Testis (tissue), 2 donors: ENCODE measurements at regions not wholly inside any gene's neighbourhood (a gene's known extent, or its start where the extent isn't known, plus 50 kb on each side); places are given as distances from the start of the nearest gene placed in this dataset.

Source experiments
- DNase-seq: peaks from one replicate; pipeline ENCODE4 v3.0.0-alpha.2; 2019
- H3K27ac ChIP-seq, 2 donors: fragments of 200-600 bp; sonication (generic); one replicate each; pipeline ENCODE4 v1.5.1; 2019
- H3K27me3 ChIP-seq: fragments of 200-600 bp; sonication (generic); one replicate; pipeline ENCODE4 v1.5.1; 2019
- H3K36me3 ChIP-seq: fragments of 200-600 bp; sonication (generic); one replicate; pipeline ENCODE4 v1.5.1; 2017; ENCODE audit warnings: low read depth; ENCODE audit errors: missing control alignments
- H3K4me1 ChIP-seq: fragments of 200-600 bp; sonication (generic); one replicate; pipeline ENCODE4 v1.5.1; 2019
- H3K4me3 ChIP-seq, 2 donors: fragments of 200-600 bp; sonication (generic); one replicate each; pipeline ENCODE4 v1.5.1; 2017 to 2019
- H3K9me3 ChIP-seq: fragments of 200-600 bp; sonication (generic); one replicate; pipeline ENCODE4 v1.5.1; 2017
- CTCF ChIP-seq, 3 experiments: fragments of 450-650 bp in 2 of 3; fragments of 200-600 bp in 1 of 3; sonication (generic) in 1 of 3; IDR thresholded peaks; one replicate each; pipeline ENCODE4 v1.5.1; 2016 to 2019; ENCODE audit warnings: antibody characterized with exemption in 3 of 3, mild to moderate bottlenecking in 2 of 3, moderate library complexity in 1 of 3
- POLR2A ChIP-seq: fragments of 450-650 bp; IDR thresholded peaks from one replicate; pipeline ENCODE4 v1.6.1; 2017; ENCODE audit warnings: antibody characterized with exemption, mild to moderate bottlenecking, moderate library complexity
- WGBS, 2 donors: methylation state at CpG; one replicate each; pipeline ENCODE4 v1.1.5; 2018; 5-methylcytosine and 5-hydroxymethylcytosine counted together
- intact Hi-C: fragments of 100-400 bp; cut with DNase I; formaldehyde crosslinking; loops from one replicate; pipeline ENCODE4 v1.15.1; 2023; ENCODE audit warnings: low total_unique reads

GRCh38 chr13:99027661-99028425 is 50.0 kb upstream of the DOCK9 start:
- Histone ChIP-seq H3K4me1 (no peaks in the 10 kb centered on the region), H3K27me3 (no peaks in the 10 kb centered on the region), H3K4me3 (no peak overlapping the region), H3K27ac (no peak overlapping the region), H3K9me3 (no peaks in the 10 kb centered on the region), H3K36me3 (no peaks in the 10 kb centered on the region)
- WGBS, 2 donors, result 80 to 88% methylated on average over 5 of the region's 5 CpGs
- TF ChIP-seq POLR2A (no peak), CTCF (IDR thresholded peaks at IDR 0.05) (no peak)
- no peak for DNase-seq
- intact Hi-C loops, result no loop called here

DNA sequence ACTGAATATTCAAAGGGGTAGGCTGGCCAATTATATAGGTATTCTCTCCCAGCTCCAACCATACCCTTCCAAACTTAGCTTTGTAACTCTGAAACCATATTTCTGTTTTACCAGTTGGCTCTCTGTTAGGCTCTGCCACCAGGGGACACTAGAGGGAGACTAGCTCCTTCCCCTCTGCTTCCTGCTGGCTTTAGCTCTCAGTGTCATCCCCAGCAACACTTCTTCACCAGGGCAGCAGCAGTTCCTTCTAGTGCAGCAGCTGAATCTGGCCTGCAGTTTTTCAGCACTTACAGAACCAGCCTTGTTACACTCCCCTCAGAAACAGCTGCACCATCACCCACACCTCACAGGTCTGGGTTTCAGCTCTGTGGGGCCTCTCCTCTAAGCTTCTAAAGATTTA is 51.0 kb upstream of the DOCK9 start:
- Histone ChIP-seq H3K36me3 (no peaks in the 10 kb centered on the region), H3K27me3 (no peaks in the 10 kb centered on the region), H3K9me3 (no peaks in the 10 kb centered on the region), H3K4me3 (no peak overlapping the region), H3K27ac (no peak overlapping the region), H3K4me1 (no peaks in the 10 kb centered on the region)
- no peak for DNase-seq
- intact Hi-C loops, result no loop called here
- no peak for TF ChIP-seq POLR2A
- TF ChIP-seq CTCF (IDR thresholded peaks at IDR 0.05), result no peak

GRCh38 chr13:99029576-99029975 is 51.7 kb upstream of the DOCK9 start:
- Histone ChIP-seq H3K9me3 (no peaks in the 10 kb centered on the region), H3K36me3 (no peaks in the 10 kb centered on the region), H3K27ac (no peak overlapping the region), H3K4me3 (no peak overlapping the region), H3K4me1 (no peaks in the 10 kb centered on the region), H3K27me3 (no peaks in the 10 kb centered on the region)
- intact Hi-C loops, result no loop called here
- no peak for TF ChIP-seq CTCF (IDR thresholded peaks at IDR 0.05)
- TF ChIP-seq POLR2A, result no peak
- no peak for DNase-seq

DNA sequence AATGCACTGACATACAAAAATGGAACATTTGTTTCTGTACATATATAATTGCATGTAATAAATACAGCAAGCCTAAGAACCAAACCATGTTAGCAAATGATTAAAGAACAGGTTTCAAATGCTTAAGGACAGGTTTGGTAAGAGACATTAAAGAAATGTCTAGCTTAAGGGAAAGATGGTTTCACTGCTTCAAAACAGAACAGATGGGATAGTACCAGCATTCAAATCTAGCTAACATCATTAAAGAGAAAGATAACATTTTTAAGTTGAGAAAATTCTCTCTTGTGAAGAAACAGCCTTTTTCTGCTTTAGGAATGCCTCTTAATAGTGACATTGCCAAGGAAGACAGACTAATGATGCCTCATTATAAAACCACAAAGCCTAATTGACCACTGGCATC is 52.5 kb upstream of the DOCK9 start:
- no peaks in the 10 kb centered on the region for H3K27me3 ChIP-seq
- H3K4me3 ChIP-seq, result no peak overlapping the region
- intact Hi-C loops, result no loop called here
- H3K27ac ChIP-seq, result no peak overlapping the region
- no peaks in the 10 kb centered on the region for H3K9me3 ChIP-seq
- no peaks in the 10 kb centered on the region for H3K36me3 ChIP-seq
- no peak for DNase-seq
- TF ChIP-seq CTCF (IDR thresholded peaks at IDR 0.05) (no peak), POLR2A (no peak)
- no peaks in the 10 kb centered on the region for H3K4me1 ChIP-seq

DNA sequence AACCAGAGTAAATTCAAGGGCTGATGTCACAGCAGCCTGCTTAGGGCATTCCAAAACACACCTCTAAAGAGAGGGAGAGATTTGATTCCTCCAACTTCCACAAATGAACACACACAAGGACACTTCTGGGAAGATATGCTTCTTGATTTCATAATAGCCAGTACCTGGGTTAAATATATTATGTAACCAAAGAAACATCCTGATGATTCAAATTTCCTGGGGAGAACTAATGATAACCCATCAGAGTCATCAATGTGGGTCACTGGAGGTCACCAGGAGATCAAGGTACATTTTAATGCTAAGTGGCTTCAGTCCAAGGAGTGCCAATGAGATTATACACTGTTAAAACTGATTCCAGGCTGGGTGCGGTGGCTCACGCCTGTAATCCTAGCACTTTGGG is 54.0 kb upstream of the DOCK9 start:
- H3K9me3 ChIP-seq, result no peaks in the 10 kb centered on the region
- no peak for DNase-seq
- H3K4me1 ChIP-seq, result no peaks in the 10 kb centered on the region
- intact Hi-C loops, result no loop called here
- no peak overlapping the region for H3K4me3 ChIP-seq
- no peaks in the 10 kb centered on the region for H3K27me3 ChIP-seq
- WGBS, 2 donors, result 87 to 96% methylated on average over 2 of the region's 2 CpGs
- TF ChIP-seq POLR2A, result no peak
- no peak for TF ChIP-seq CTCF (IDR thresholded peaks at IDR 0.05)
- no peak overlapping the region for H3K27ac ChIP-seq
- no peaks in the 10 kb centered on the region for H3K36me3 ChIP-seq
